SK-N-SH (cell line): ENCODE measurements at regions not wholly inside any gene's neighbourhood (a gene's known extent, or its start where the extent isn't known, plus 50 kb on each side); places are given as distances from the start of the nearest gene placed in this dataset.

Experiments used
- CTCF ChIA-PET: fragments of 300-600, 350-600 bp; formaldehyde crosslinking; extraction: SDS; loops from one replicate; lab custom pipeline; 2021; lab: Yijun Ruan, JAX
- POLR2A ChIA-PET: fragments of 350-600 bp; sonication (Branson Sonifier 250); formaldehyde crosslinking; extraction: SDS; loops from one replicate; lab custom pipeline; 2020; ENCODE audit warnings: antibody characterized with exemption, inconsistent platforms; lab: Yijun Ruan, JAX
- DNase-seq: peaks from one replicate; pipeline ENCODE4 v3.0.0; 2012
- H2AFZ ChIP-seq: fragments of 200-600 bp; sonication (generic); 2 replicates; pipeline ENCODE4 v1.8.1; 2016; ENCODE audit warnings: antibody characterized with exemption, mild to moderate bottlenecking, low read depth
- H3F3A ChIP-seq: fragments of 200-600 bp; sonication (generic); replicated peaks from 2 replicates; pipeline ENCODE3; 2016; ENCODE audit warnings: antibody characterized with exemption, mild to moderate bottlenecking; ENCODE audit not compliant: insufficient read depth
- H3K27ac ChIP-seq, 2 experiments: fragments of 200-500 bp in 1 of 2; fragments of 200-600 bp in 1 of 2; sonication (Bioruptor generic) in 1 of 2; sonication (generic), shearing (Covaris generic) in 1 of 2; 2 replicates each; pipeline versions ENCODE4 v1.5.1 to v1.6.1; 2014 to 2016; ENCODE audit warnings: low read depth in 2 of 2, inconsistent platforms in 1 of 2, low read length in 1 of 2, mild to moderate bottlenecking in 1 of 2, mixed read lengths in 1 of 2
- H3K27me3 ChIP-seq: fragments of 200-600 bp; sonication (generic), shearing (Covaris generic); 2 replicates; pipeline ENCODE4 v1.6.1; 2016; ENCODE audit warnings: mixed run types; ENCODE audit not compliant: insufficient read depth
- H3K36me3 ChIP-seq, 2 experiments: fragments of 200-500 bp in 1 of 2; fragments of 200-600 bp in 1 of 2; sonication (Bioruptor generic) in 1 of 2; sonication (generic) in 1 of 2; replicated peaks in 1 of 2; 2 replicates each; pipeline versions ENCODE3 to v1.5.1; 2014 to 2016; ENCODE audit warnings: low read length in 1 of 2, mild to moderate bottlenecking in 1 of 2; ENCODE audit not compliant: insufficient read depth in 2 of 2, control insufficient read depth in 1 of 2
- H3K4me1 ChIP-seq, 2 experiments: fragments of 200-500 bp in 1 of 2; fragments of 200-600 bp in 1 of 2; sonication (Bioruptor generic) in 1 of 2; sonication (generic), shearing (Covaris generic) in 1 of 2; 2 replicates each; pipeline versions ENCODE4 v1.5.1 to v1.6.1; 2014 to 2016; ENCODE audit warnings: low read depth in 1 of 2, low read length in 1 of 2, mixed run types in 1 of 2; ENCODE audit not compliant: insufficient read depth in 2 of 2, control insufficient read depth in 1 of 2
- H3K4me2 ChIP-seq: fragments of 200-600 bp; sonication (generic), shearing (Covaris generic); 2 replicates; pipeline ENCODE4 v1.6.1; 2017; ENCODE audit warnings: mixed run types
- H3K4me3 ChIP-seq, 2 experiments: fragments of 200-500 bp in 1 of 2; fragments of 200-600 bp in 1 of 2; sonication (Bioruptor generic) in 1 of 2; sonication (generic), shearing (Covaris generic) in 1 of 2; 2 replicates each; pipeline versions ENCODE4 v1.5.1 to v1.8.1; 2014 to 2016; ENCODE audit warnings: low read depth in 2 of 2, inconsistent platforms in 1 of 2, low read length in 1 of 2, mild to moderate bottlenecking in 1 of 2, mixed read lengths in 1 of 2, moderate library complexity in 1 of 2
- H3K79me2 ChIP-seq: fragments of 200-600 bp; sonication (generic); 2 replicates; pipeline ENCODE4 v1.8.1; 2017; ENCODE audit warnings: mild to moderate bottlenecking; ENCODE audit not compliant: insufficient read depth
- H3K9ac ChIP-seq: fragments of 200-600 bp; sonication (generic); 2 replicates; pipeline ENCODE4 v1.6.1; 2017; ENCODE audit warnings: mixed run types
- H3K9me2 ChIP-seq: fragments of 200-600 bp; sonication (generic); 2 replicates; pipeline ENCODE4 v1.6.1; 2017; ENCODE audit warnings: mixed run types
- H3K9me3 ChIP-seq: fragments of 200-600 bp; sonication (generic); 2 replicates; pipeline ENCODE4 v1.6.1; 2017; ENCODE audit warnings: mixed run types, mild to moderate bottlenecking, moderate library complexity
- H4K20me1 ChIP-seq: fragments of 200-600 bp; sonication (generic); 2 replicates; pipeline ENCODE4 v1.6.1; 2017; ENCODE audit warnings: mild to moderate bottlenecking, mixed run types; ENCODE audit not compliant: insufficient read depth
- CHD2 ChIP-seq: fragments of 150-350 bp; IDR thresholded peaks from 2 replicates; pipeline ENCODE4 v1.6.1; 2018; ENCODE audit warnings: low read length; ENCODE audit not compliant: partially characterized antibody
- ELF1 ChIP-seq: IDR thresholded peaks from 2 replicates; pipeline ENCODE4 v1.4.0; 2012
- FOXM1 ChIP-seq: IDR thresholded peaks from 2 replicates; pipeline ENCODE4 v1.4.0; 2012; ENCODE audit warnings: low read depth, mild to moderate bottlenecking
- GABPA ChIP-seq: IDR thresholded peaks from 2 replicates; pipeline ENCODE4 v1.4.0; 2012; ENCODE audit warnings: low read depth, mild to moderate bottlenecking
- IRF3 ChIP-seq: fragments of 150-350 bp; IDR thresholded peaks from 2 replicates; pipeline ENCODE4 v1.6.1; 2016; ENCODE audit warnings: mild to moderate bottlenecking, low read depth, low read length
- JUND ChIP-seq: IDR thresholded peaks from 2 replicates; pipeline ENCODE4 v1.4.0; 2012
- MAX ChIP-seq: IDR thresholded peaks from 2 replicates; pipeline ENCODE4 v1.4.0; 2012; ENCODE audit warnings: low read depth
- MXI1 ChIP-seq: IDR thresholded peaks from 2 replicates; pipeline ENCODE4 v1.6.1; 2012; ENCODE audit warnings: mild to moderate bottlenecking, low read depth, low read length, improper control_type of control experiment
- NFIC ChIP-seq: IDR thresholded peaks from 2 replicates; pipeline ENCODE4 v1.4.0; 2012; ENCODE audit warnings: borderline replicate concordance
- RAD21 ChIP-seq: IDR thresholded peaks from 2 replicates; pipeline ENCODE4 v1.6.1; 2012; ENCODE audit warnings: mild to moderate bottlenecking, low read length
- REST ChIP-seq: IDR thresholded peaks from 2 replicates; pipeline ENCODE4 v1.6.1; 2012; ENCODE audit warnings: mild to moderate bottlenecking, low read depth, low read length, moderate library complexity
- TAF1 ChIP-seq: IDR thresholded peaks from 2 replicates; pipeline ENCODE4 v1.6.1; 2012; ENCODE audit warnings: low read depth, mild to moderate bottlenecking, low read length, moderate library complexity, borderline replicate concordance
- TCF12 ChIP-seq: IDR thresholded peaks from 2 replicates; pipeline ENCODE4 v1.4.0; 2012
- USF1 ChIP-seq: IDR thresholded peaks from 2 replicates; pipeline ENCODE4 v1.4.0; 2012; ENCODE audit warnings: low read depth, borderline replicate concordance
- YY1 ChIP-seq: IDR thresholded peaks from 2 replicates; pipeline ENCODE4 v1.4.0; 2012; ENCODE audit warnings: low read depth, mild to moderate bottlenecking
- WGBS: methylation state at CpG from one replicate; pipeline ENCODE4 v1.1.6; 2017; ENCODE audit warnings: low lambda C conversion rate; 5-methylcytosine and 5-hydroxymethylcytosine counted together

GRCh38 chr2:51624995-51625394, 593.1 kb upstream of the NRXN1 start:
- no peaks in the 10 kb centered on the region for H3K27me3 ChIP-seq
- no peak overlapping the region for H3K9ac ChIP-seq
- H3K4me1 ChIP-seq, result no peaks in the 10 kb centered on the region
- no peak overlapping the region for H3K27ac ChIP-seq
- H3F3A ChIP-seq, result no peaks in the 10 kb centered on the region
- H4K20me1 ChIP-seq, result no peaks in the 10 kb centered on the region
- TF ChIP-seq GABPA, result no peak
- no peak for TF ChIP-seq YY1
- TF ChIP-seq MXI1, result no peak
- TF ChIP-seq ELF1, result no peak
- no peak for TF ChIP-seq NFIC
- no peak for TF ChIP-seq TCF12
- no peak for TF ChIP-seq JUND
- no peak for TF ChIP-seq CHD2
- TF ChIP-seq TAF1, result no peak
- TF ChIP-seq FOXM1, result no peak
- no peak for TF ChIP-seq RAD21
- no peak for TF ChIP-seq MAX
- TF ChIP-seq USF1, result no peak
- TF ChIP-seq, all 33 proteins: peak for 0
- H3K4me3 ChIP-seq, result no peak overlapping the region
- no peaks in the 10 kb centered on the region for H3K79me2 ChIP-seq
- H3K36me3 ChIP-seq, result no peaks in the 10 kb centered on the region
- no peak overlapping the region for H2AFZ ChIP-seq
- no peak overlapping the region for H3K4me2 ChIP-seq
- ChIA-PET POLR2A (no interaction called here), CTCF (no interaction called here)
- H3K9me2 ChIP-seq, result no peaks in the 10 kb centered on the region
- H3K9me3 ChIP-seq, result no peaks in the 10 kb centered on the region
- no peak for DNase-seq
- WGBS, result 36% methylated on average over 3 of the region's 3 CpGs

GRCh38 chr2:51620796-51621195, 588.9 kb upstream of the NRXN1 start:
- no peak overlapping the region for H3K9ac ChIP-seq
- H3K9me2 ChIP-seq, result no peaks in the 10 kb centered on the region
- no peaks in the 10 kb centered on the region for H3K36me3 ChIP-seq
- POLR2A ChIA-PET, result no interaction called here
- H3K4me2 ChIP-seq, result no peak overlapping the region
- no peak overlapping the region for H3K27ac ChIP-seq
- H3K4me1 ChIP-seq, result no peaks in the 10 kb centered on the region
- no peak for DNase-seq
- no peaks in the 10 kb centered on the region for H3K27me3 ChIP-seq
- TF ChIP-seq REST (no peak), IRF3 (no peak)
- H2AFZ ChIP-seq, result no peak overlapping the region
- CTCF ChIA-PET, result no interaction called here
- H3K4me3 ChIP-seq, result no peak overlapping the region
- no peaks in the 10 kb centered on the region for H4K20me1 ChIP-seq
- H3K79me2 ChIP-seq, result no peaks in the 10 kb centered on the region
- H3K9me3 ChIP-seq, result no peaks in the 10 kb centered on the region; the same call in 1 of the 2 replicates
- WGBS, result 19% methylated on average over 1 of the region's 1 CpG
- H3F3A ChIP-seq, result no peaks in the 10 kb centered on the region
